ENCODE measurements at regions not wholly inside any gene's neighbourhood (a gene's known extent, or its start where the extent isn't known, plus 50 kb on each side); places are given as distances from the start of the nearest gene placed in this dataset.
A peak's percentile ranks its signal among the peaks of the same experiment; 100 is the strongest.

DNA sequence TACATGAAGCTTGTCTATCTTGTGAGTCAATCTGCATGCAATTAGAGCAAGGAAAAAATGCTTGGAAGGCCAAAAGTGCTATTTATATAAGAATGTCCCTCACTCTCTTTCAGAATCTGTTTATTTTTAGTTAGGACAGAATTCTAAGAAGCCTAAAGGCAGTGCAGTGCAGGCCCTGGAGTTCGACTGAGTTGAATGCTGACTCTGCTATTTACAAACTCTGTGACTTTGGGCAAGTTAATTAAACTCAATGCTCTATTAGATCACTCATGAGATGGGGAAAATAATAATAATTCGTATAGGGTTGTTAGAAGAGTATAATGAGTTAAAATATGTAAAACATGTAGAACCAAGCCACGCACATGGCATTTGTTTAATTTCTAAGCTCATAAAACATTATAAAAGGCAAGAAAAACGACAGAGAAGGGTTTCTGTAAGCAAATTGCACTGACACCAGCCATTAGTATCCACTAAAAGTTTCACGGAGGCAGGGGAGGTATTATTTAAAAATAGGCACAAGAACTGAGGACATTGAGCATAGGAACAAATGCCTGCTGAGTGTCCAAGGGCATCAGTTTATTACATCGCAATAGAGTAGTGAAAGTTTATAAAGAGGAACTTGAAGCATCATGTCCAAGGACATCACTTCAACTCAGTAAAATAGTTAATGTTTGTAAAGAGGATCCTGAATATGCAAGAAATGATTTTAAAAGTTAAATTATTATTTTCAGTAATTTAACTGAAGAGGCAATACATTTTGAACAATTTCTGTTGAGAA lies 115.0 kb upstream of the INPP4B start:
- DNase-seq (ENCODE audit: low read depth in 2 of 3, low spot score in 2 of 3): peak in 1 of 3 donors; percentile 11

DNA sequence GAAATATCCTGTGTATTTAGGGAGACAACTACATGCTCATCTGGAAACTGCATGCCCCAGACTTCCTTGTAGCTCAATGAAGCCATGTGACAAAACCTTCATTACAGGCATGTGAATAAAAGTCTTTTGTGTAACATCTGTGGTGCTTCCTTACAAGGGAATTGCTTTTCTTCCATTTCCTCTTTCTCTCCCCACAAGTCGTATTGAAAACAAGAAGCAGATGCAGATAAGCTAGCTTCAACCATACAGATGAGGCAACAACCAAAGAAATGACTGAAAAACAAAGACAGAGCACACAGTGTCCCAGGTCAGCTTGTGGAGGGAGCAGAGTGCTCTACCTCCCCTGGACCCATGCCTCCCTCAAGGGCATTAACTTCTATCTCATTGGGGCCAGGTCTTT lies 115.8 kb upstream of the INPP4B start:
- peak in 2 of 3 donors; percentile 18 to 79 for DNase-seq (ENCODE audit: low read depth in 2 of 3, low spot score in 2 of 3)

DNA sequence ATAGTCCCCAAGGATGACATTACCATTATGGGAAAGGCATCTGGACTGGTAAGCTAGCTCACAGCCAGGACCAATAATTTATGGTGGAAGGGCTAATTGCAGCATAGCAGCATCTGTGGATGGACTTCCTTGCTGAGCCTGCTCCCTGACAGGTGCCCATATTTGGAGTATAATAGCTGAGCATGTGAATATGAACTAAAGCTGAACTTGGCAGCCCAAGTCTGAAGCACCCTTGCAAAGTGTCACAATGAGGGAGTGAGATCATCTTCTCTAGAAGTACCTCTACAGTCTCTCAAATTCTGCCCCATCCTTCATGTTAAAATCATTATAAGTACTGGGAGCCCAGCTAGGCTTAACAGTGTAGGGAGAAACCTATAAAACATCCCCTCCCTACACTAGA lies 128.2 kb upstream of the INPP4B start:
- no peak for DNase-seq (ENCODE audit: low read depth in 2 of 3, low spot score in 2 of 3)

DNA sequence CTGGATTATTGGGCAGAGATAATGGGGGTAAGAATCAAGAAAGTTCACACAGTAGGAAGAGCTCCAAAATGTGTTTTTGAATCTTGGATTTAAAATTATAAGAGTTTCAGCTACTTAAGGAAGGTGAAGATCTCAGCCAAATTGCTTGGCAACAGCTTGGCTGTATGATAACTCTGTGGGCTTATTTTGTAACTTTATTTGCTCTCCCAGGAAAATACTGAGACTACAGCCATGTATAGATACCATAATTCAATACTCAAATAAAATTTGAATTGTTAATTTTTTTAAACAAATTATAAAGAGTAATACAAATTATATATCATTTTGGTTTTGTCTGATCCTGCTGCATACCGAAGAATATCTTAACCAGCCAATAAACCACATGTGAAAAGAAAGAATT lies 129.5 kb upstream of the INPP4B start:
- DNase-seq (ENCODE audit: low read depth in 2 of 3, low spot score in 2 of 3): no peak

DNA sequence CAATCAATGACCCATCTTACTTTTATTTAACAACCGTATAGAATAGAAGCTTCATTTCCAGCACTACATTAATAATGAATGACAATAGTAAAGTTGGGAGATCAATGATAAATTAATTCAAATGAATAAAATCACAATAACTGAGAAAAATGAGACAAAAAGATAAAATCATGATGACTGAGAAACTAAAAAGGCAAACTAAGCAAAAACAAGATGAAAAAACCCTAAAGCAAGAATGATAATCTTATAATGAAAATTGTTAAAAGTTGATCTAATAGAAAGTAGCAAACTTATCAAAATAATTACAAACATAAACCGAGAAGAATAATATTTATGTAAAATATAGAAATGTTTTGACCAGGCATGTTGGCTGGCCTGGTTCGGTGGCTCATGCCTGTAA lies 130.4 kb upstream of the INPP4B start:
- DNase-seq (ENCODE audit: low read depth in 2 of 3, low spot score in 2 of 3): no peak

DNA sequence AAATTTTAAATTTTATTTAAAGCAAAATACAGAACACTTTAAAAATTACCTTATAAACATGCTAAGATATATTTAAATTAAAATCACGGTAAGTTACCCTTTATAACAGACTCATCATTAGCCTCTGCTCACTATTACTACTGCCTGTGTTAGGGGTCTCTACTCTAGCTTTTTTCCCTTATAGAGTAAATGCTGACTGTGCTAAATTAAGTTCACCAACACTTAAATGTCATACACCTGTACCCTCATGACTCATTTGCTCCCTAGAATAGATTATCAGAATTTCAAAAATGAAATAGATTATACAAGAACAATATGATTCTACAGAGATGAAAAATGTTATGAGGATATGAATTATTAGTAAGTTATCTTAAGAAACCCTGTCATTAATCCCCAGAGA lies 131.1 kb upstream of the INPP4B start:
- no peak for DNase-seq (ENCODE audit: low read depth in 2 of 3, low spot score in 2 of 3)

DNA sequence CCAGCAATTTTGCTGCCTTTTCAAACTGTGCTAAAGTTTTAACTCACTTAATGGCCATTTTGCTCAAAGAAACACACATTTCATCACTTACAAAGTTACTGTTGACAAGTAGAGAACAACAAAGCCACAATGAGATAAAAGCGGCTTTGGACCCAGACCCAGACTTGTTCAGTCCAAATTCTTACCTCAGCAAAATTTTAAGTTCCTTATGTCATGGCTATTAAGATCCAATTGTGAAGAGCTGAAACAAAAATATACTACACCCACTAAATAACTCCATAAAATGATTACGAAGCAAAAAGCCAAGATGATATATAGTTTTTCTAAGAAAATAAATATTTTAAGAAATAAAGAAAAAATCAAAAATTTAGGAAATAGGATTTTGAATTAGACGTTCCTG lies 137.0 kb upstream of the INPP4B start:
- no peak for DNase-seq (ENCODE audit: low read depth in 2 of 3, low spot score in 2 of 3)

DNA sequence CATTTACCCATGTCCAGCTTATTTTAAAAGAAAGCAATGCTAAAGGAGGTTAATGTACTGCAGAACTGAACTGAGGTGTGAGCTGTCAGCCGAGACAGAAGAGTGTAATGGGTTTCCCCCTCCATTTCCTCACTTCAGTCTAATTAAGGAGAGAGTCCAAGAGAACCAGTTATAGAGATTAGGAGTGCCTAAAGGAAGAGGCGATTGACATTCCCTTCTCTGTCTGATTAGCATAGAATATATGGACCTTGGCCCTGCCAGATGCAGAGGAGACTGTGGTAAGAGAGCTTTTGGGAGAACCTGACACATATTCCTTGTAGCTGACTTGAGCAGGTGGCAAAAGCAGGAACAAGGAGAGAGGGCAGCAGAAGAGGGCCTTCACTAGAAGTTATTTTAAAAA lies 137.5 kb upstream of the INPP4B start:
- no peak for DNase-seq (ENCODE audit: low read depth in 2 of 3, low spot score in 2 of 3)

DNA sequence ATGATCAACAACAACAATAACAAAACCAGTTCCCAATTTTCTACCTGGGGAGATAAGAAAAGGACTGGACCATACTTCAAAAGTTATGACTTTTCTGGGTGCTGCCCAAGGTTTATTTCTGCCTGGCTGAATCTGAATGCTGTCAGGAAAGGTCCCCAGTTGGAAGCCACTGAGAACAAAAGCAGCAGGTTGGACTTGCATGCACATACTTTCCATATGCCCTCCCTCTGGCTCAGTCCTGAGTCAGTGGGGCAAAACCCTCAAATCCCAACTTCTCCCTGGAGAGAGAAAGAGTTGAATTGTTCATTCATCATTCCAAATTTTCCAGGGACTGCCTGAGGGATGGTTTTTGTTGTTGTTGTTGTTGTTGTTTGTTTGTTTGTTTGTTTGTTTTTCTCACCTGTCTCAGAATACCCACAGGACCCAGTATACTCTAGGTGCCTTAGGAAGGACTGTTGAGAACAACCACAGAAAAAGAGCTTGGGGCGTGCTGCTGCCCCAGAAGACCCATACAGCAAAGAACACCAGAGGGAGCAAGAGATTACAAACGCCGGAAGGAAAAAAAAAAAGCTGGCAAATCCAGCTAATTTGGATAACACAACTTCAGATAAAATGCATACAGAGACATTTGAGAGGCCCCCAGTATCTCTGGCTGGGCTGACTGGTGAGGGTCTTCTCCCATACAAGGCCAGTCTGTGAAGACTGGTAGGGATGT lies 138.9 kb upstream of the INPP4B start:
- peak in 1 of 3 donors; percentile 9 for DNase-seq (ENCODE audit: low read depth in 2 of 3, low spot score in 2 of 3)

DNA sequence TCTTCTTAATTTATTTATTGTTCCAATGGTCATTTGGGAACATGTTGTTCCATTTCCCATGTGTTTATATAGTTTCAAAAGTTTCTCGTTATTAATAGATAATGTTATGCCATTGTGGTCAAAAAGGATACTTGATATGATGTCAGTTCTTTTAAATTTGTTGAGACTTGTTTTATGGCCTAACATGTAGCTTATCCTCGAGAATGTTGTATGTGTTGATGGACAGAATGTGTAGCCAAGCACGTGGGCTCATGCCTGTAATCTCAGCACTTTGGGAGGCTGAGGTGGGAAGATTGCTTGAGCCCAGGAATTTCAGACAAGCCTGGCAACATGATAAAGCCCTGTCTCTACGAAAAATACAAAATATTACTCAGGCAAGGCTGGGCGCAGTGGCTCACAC lies 168.5 kb upstream of the USP38 start:
- no peak for DNase-seq (ENCODE audit: low read depth in 2 of 3, low spot score in 2 of 3)

DNA sequence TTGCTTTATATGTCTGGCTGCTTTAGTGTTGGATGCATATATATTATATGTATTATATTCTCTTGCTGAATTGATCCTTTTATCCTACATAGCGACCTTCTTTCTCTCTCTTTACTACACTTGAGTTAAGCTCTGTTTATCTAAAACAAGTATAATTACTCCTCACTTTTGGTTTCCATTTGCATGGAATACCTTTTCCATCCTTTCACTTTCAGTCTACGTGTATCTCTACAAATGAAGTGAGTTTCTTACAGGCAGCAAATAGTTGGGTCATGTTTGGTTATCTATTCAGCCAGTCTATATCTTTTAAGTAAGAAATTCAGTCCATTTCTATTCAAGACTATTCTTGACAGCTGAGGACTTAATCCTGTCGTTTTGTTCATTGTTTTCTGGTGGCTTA lies 167.5 kb upstream of the USP38 start:
- no peak for DNase-seq (ENCODE audit: low read depth in 2 of 3, low spot score in 2 of 3)

DNA sequence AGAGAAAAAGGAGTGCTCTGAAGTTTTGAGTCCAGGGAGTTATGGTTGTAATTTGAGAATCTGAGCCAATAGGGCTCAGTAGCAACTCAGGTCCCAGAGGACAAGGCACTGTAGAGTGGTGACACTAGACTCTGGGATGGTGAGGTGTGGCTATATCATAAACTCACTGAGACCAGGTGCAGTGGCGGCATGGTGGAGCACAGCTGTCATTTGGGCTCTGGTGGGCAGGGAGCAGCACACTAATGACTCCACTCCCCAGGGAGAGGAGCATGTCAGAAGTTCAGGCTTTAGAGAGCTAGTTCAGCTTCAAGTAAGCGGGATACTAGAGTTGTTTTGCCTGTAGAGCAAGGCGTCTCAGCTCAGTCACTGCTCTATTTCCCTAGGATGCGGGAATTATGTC lies 165.4 kb upstream of the USP38 start:
- no peak for DNase-seq (ENCODE audit: low read depth in 2 of 3, low spot score in 2 of 3)

DNA sequence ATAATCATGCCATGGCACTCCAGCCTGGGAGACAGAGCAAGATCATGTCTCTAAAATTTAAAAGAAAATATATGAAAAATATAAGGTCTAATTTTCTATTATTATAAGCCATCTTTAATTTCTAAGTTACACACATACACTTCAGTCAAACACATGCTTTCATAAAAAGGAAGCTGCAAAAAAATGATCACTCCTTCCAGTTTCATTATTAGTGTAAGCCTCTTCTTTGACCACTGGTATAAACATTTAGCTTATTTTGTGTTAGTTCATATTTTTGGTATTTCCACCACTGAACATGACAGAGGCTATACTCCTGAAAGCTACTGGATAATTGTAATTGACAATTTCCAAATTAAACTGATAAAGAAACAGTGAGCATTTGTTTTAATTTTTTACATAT lies 163.3 kb upstream of the USP38 start:
- peak in 1 of 3 donors; percentile 12 for DNase-seq (ENCODE audit: low read depth in 2 of 3, low spot score in 2 of 3)

DNA sequence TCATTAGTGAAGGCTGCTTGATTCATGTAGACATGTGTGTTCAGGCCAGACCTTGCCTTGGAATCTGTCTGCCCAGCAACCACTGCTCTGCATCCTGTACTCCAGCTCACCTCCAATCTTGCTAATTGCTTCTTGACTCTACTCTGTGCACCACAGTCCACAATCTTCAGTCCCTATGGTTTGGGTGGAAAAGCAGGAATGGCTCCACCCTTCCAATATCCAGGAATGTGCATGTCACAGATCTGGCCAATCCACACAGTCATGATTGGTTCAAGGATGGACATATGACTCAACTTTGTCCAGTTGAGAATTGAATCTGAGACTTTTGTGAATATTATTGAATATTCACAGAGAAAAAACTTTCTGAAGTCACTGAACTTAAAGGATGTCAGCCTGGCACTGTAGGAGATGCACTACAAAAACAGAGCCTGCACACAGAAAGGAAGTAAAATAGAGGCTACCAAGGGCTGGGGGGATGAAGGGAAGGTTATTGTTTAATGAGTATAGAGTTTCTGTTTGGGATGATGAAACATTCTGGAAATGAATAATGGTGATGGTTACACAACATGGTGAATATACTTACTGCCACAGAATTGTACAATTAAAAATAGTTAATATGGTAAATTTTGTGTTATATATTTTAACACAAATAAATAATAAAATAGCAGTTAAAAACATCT lies 161.3 kb upstream of the USP38 start:
- DNase-seq (ENCODE audit: low read depth in 2 of 3, low spot score in 2 of 3): no peak

DNA sequence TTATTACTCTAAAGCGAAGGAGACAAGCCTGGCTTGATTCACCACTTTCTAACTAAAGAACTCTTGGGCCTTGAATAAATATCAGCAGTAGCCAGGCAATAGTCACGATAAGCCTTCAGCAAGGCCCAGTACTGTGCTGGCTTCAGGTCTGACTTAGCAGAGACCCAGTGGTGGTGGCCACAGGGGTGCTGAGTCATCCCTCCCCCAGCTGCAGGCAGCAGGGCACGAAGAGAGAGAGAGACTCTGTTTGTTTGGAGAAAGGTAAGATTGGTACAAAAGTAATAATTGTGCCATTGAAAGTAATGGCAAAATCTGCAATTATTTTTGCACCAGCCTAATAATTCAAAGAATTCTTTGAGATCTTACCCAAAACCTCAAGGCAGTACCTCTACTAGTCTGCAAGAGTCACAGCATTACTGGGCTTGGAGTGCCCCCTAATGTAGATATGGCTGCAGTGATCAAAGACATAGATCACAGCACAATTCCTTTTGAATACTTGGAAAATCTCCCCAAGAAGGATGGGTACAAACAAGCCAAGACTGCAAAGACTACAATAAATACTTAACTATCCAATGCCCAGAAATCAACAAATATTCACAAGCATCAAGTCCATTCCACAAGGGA lies 159.5 kb upstream of the USP38 start:
- peak in 2 of 3 donors; percentile 53 to 79 for DNase-seq (ENCODE audit: low read depth in 2 of 3, low spot score in 2 of 3)

DNA sequence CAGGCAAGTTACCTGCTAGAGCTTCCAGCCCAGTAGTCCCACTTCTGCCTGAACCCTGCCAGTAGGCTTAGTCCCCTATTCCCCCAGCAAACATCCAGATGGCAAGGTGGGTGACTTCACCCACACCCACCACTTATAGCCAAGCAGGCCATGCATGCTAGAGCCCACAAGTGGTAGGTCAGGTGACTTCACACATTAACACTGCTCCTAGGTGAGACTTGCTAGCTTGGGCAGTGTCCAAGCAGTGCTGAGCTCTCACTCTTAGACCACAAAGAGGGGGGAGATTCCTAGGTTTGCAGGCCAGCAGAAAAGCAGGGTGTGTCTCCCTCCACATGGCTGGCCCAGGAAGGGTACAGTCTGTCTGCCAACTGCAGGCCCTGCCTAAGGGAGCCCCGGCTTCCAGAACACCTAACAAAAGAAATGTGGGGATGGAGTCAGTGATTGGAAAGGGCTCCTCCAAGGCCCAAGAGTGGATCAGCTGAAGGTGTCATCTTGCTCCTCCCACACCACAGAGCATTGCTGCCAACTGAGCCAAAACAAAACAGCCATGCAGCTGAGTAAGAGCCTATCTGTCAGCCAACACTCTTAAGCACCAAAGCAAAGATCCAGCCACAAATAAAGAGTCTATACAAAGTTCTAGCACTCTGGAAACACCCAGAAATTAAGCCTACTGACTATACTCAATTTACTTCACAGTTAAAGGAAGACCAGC lies 158.1 kb upstream of the USP38 start:
- no peak for DNase-seq (ENCODE audit: low read depth in 2 of 3, low spot score in 2 of 3)

DNA sequence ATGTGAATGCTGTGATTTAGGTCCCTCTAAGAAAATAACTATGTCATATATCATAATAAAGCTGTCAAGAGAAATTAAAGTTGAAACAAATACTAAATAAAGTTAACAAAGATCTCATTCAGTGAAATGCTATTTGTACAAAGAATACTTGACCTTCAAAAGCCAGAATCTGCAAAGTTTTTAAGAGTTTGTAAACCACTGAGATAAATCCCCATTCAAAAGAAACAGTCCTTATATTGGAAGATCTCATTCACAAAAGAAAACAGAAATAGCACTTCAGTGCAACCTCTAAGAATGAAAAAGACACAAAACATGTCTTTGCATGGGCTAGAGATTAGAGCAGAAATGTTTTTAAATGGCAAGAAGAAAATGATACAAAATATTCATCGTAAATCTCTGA lies 149.1 kb upstream of the USP38 start:
- DNase-seq (ENCODE audit: low read depth in 2 of 3, low spot score in 2 of 3): no peak

DNA sequence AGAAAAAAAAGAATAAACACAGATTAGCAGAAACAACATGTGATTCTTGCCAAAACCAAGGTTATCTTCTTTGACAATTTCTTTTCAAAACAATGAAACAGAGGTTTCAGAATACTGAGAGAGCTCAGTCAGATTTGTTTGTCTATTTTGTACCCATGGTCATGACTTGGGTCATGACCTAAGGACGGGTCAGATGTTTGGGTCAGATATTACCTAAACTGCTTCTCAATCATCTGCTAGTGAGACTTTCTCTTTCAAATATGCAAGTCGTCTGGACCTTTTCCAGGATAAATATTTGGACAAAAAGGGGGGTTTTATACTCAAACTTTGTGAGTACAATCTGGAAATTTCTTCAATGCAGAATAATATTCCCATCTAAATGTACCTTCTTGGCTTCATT lies 148.3 kb upstream of the USP38 start:
- DNase-seq (ENCODE audit: low read depth in 2 of 3, low spot score in 2 of 3): no peak

DNA sequence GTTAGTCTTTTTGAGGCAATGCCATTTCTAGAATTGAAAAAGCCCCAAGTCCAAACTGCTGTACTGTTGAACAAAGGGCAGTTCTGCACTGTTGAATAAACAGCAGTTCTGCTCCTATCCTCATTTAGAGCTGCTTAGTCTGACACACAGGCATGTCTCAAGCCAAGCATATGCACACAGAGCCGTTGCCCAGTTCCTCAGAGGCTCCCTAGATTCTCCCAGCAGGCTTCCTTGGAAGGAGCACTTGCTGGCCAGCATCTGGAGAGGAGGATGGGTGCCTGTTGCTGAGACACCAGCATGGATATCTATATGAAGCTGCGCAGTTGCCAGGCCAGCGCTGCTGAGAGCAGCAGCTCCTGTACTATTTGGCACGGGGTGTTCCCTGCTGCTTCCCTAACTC lies 138.3 kb upstream of the USP38 start:
- DNase-seq (ENCODE audit: low read depth in 2 of 3, low spot score in 2 of 3): no peak

DNA sequence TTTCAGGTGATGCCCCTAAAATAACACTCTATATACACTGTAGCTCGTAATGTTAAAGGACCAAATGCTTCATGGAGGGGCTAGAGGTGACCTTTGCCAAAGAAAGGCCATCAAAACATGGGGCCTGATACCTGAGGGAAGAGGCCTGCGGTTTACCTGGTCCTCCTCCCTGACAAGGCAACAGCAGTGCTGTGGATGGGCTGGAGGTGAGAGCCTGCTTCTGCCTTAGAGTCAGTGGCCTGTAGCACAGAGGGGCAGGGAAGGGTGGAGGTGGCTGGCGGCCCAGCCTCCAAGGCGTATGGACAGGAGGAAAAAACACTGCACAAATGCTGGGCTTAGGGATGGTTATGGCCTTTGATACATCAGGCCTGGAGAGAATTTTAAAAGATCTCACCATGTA lies 137.8 kb upstream of the USP38 start:
- DNase-seq (ENCODE audit: low read depth in 2 of 3, low spot score in 2 of 3): no peak

DNA sequence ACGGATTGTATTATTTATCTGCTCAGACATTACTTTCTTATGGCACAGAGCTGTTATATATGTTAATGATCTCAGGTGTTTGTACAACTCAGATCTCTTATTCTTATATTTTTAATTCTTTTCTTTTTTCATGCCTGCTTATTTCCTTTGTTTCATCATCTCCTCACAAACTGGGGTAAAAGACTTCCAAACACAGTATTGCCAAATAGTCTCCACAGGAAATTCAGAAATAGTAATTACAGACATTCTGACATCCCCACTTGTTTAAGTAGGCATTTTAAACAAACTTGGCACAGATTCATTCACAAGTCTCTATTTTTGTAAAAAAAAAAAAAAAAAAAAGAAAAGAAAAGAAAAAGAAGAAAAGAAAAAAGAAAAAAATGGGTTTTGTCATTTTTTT lies 129.7 kb upstream of the USP38 start:
- no peak for DNase-seq (ENCODE audit: low read depth in 2 of 3, low spot score in 2 of 3)

All from hematopoietic multipotent progenitor cell (in vitro differentiated cells).